Mammary epithelial cell (primary cell): ENCODE measurements at regions not wholly inside any gene's neighbourhood (a gene's known extent, or its start where the extent isn't known, plus 50 kb on each side); places are given as distances from the start of the nearest gene placed in this dataset.

Source experiments
- EZH2 ChIP-seq: IDR thresholded peaks from 2 replicates; pipeline ENCODE4 v1.6.1; 2012; ENCODE audit warnings: low read length, inconsistent platforms, borderline replicate concordance
- TF ChIP-seq, protein P1 (sequence below), 2 donors: IDR thresholded peaks in 1 of 2; conservative IDR thresholded peaks in 1 of 2; 2 replicates each; pipeline ENCODE4 v1.5.1; 2011 to 2012; ENCODE audit warnings: inconsistent platforms in 2 of 2, low read length in 2 of 2, mild to moderate bottlenecking in 2 of 2, control low read depth in 1 of 2, low read depth in 1 of 2; ENCODE audit not compliant: insufficient read depth in 1 of 2; ENCODE audit errors: extremely low read depth in 1 of 2

DNA sequence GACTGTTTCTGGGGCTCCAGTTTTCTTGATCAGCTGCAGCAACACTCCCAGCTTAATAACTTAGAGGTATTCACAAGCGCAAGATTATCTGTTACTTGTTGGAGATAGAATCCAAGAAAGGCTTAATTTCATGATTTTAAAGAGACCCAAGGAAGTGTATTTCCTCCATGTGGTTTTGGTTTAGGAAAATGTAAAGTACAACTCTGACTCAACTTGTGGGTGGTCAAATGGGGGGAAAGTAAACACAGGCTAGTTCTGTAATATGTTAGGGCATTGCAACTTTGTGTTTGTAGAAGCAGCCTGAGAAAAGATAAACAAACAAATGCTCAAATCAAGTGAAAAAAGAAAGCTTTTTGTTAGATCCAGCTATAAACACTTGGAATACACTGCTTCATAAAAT lies 90.1 kb upstream of the COL3A1 start:
- TF ChIP-seq, protein P1, sequence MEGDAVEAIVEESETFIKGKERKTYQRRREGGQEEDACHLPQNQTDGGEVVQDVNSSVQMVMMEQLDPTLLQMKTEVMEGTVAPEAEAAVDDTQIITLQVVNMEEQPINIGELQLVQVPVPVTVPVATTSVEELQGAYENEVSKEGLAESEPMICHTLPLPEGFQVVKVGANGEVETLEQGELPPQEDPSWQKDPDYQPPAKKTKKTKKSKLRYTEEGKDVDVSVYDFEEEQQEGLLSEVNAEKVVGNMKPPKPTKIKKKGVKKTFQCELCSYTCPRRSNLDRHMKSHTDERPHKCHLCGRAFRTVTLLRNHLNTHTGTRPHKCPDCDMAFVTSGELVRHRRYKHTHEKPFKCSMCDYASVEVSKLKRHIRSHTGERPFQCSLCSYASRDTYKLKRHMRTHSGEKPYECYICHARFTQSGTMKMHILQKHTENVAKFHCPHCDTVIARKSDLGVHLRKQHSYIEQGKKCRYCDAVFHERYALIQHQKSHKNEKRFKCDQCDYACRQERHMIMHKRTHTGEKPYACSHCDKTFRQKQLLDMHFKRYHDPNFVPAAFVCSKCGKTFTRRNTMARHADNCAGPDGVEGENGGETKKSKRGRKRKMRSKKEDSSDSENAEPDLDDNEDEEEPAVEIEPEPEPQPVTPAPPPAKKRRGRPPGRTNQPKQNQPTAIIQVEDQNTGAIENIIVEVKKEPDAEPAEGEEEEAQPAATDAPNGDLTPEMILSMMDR (conservative IDR thresholded peaks at IDR 0.05 in 1 of 2, IDR thresholded peaks at IDR 0.05 in 1 of 2; ENCODE audit: extremely low read depth in 1 of 2, insufficient read depth in 1 of 2, low read depth in 1 of 2, low read length in 2 of 2) = no peak
- no peak for TF ChIP-seq EZH2
